IMR-90 (cell line): ENCODE measurements at regions not wholly inside any gene's neighbourhood (a gene's known extent, or its start where the extent isn't known, plus 50 kb on each side); places are given as distances from the start of the nearest gene placed in this dataset.

Source experiments
- ATAC-seq: fragments of 200-7000 bp; cut with Tn5 transposase; 2 replicates; pipeline ENCODE4 v1.9.1; 2020; ENCODE audit warnings: low read depth, mild to moderate bottlenecking, moderate library complexity
- BruUV-seq: library from RNA; stranded (reverse); fragments of 400-500 nt; replicated peaks from 2 replicates; lab custom pipeline; 2021; lab: Mats Ljungman, UMichigan
- CTCF ChIA-PET: fragments of 300-600 bp; formaldehyde crosslinking; extraction: SDS; loops from one replicate; lab custom pipeline; 2021; ENCODE audit warnings: antibody characterized with exemption; lab: Yijun Ruan, JAX
- POLR2A ChIA-PET: fragments of 300-600 bp; sonication (Branson Sonifier 250); formaldehyde crosslinking; loops from one replicate; lab custom pipeline; 2022; ENCODE audit warnings: antibody characterized with exemption; ENCODE audit not compliant: unreplicated experiment; lab: Charles Lee
- DNase-seq: peaks from one replicate; pipeline ENCODE4 v3.0.0; 2013
- H2AFZ ChIP-seq: replicated peaks from 2 replicates; pipeline ENCODE3; 2013; ENCODE audit warnings: low read length, mild to moderate bottlenecking; ENCODE audit not compliant: poor library complexity
- H2AK5ac ChIP-seq: 2 replicates; pipeline ENCODE4 v1.6.1; 2013; ENCODE audit warnings: low read depth, low read length, inconsistent platforms
- H2AK9ac ChIP-seq: replicated peaks from 2 replicates; pipeline ENCODE3; 2013; ENCODE audit warnings: mild to moderate bottlenecking, low read depth, low read length, moderate library complexity; ENCODE audit not compliant: poor library complexity
- H2BK120ac ChIP-seq: 2 replicates; pipeline ENCODE4 v1.6.1; 2013; ENCODE audit warnings: low read depth, low read length, inconsistent platforms
- H2BK15ac ChIP-seq: 3 replicates; pipeline ENCODE4 v1.6.1; 2013; ENCODE audit warnings: low read depth, low read length, inconsistent platforms
- H2BK20ac ChIP-seq: 2 replicates; pipeline ENCODE4 v1.6.1; 2013; ENCODE audit warnings: low read depth, mild to moderate bottlenecking, inconsistent platforms, low read length, moderate library complexity
- H2BK5ac ChIP-seq: 2 replicates; pipeline ENCODE4 v1.6.1; 2013; ENCODE audit warnings: mild to moderate bottlenecking, low read depth, low read length, inconsistent platforms; ENCODE audit not compliant: poor library complexity, severe bottlenecking
- H3K14ac ChIP-seq: replicated peaks from 2 replicates; pipeline ENCODE4 v1.6.1; 2013; ENCODE audit warnings: low read depth, low read length, inconsistent platforms
- H3K18ac ChIP-seq: 2 replicates; pipeline ENCODE4 v1.6.1; 2013; ENCODE audit warnings: low read depth, low read length, control low read depth
- H3K23ac ChIP-seq: 2 replicates; pipeline ENCODE4 v1.6.1; 2013; ENCODE audit warnings: low read depth, low read length, inconsistent platforms
- H3K27ac ChIP-seq: 2 replicates; pipeline ENCODE4 v1.5.1; 2013; ENCODE audit warnings: mild to moderate bottlenecking, control low read depth, low read length; ENCODE audit not compliant: insufficient read depth
- H3K27me3 ChIP-seq: 2 replicates; pipeline ENCODE4 v1.6.1; 2013; ENCODE audit warnings: low read length; ENCODE audit not compliant: control insufficient read depth, insufficient read depth
- H3K36me3 ChIP-seq: 2 replicates; pipeline ENCODE4 v1.6.1; 2013; ENCODE audit warnings: low read length, mixed read lengths; ENCODE audit not compliant: control insufficient read depth, insufficient read depth
- H3K4ac ChIP-seq: 2 replicates; pipeline ENCODE4 v1.6.1; 2013; ENCODE audit warnings: low read depth, low read length, inconsistent platforms
- H3K4me1 ChIP-seq: 2 replicates; pipeline ENCODE4 v1.6.1; 2013; ENCODE audit warnings: low read length, mixed read lengths; ENCODE audit not compliant: control insufficient read depth, insufficient read depth
- H3K4me2 ChIP-seq: 2 replicates; pipeline ENCODE4 v1.6.1; 2013; ENCODE audit warnings: low read depth, mild to moderate bottlenecking, control low read depth, low read length, moderate library complexity
- H3K4me3 ChIP-seq: 2 replicates; pipeline ENCODE4 v1.5.1; 2013; ENCODE audit warnings: low read depth, mild to moderate bottlenecking, control low read depth, low read length, moderate library complexity; ENCODE audit not compliant: insufficient read depth
- H3K56ac ChIP-seq: 2 replicates; pipeline ENCODE4 v1.6.1; 2013; ENCODE audit warnings: low read length, inconsistent platforms; ENCODE audit not compliant: insufficient read depth; ENCODE audit errors: extremely low read depth
- H3K79me1 ChIP-seq, 2 experiments: 2 replicates each; pipeline ENCODE4 v1.6.1; 2013; ENCODE audit warnings: low read length in 2 of 2, inconsistent platforms in 1 of 2, low read depth in 1 of 2
- H3K9ac ChIP-seq: 2 replicates; pipeline ENCODE4 v1.6.1; 2013; ENCODE audit warnings: low read depth, low read length, control low read depth
- H3K9me1 ChIP-seq: 2 replicates; pipeline ENCODE4 v1.6.1; 2013; ENCODE audit warnings: low read length, inconsistent platforms; ENCODE audit not compliant: insufficient read depth
- H3K9me3 ChIP-seq: 2 replicates; pipeline ENCODE4 v1.6.1; 2013; ENCODE audit warnings: low read length; ENCODE audit not compliant: control insufficient read depth, insufficient read depth
- H4K20me1 ChIP-seq: 2 replicates; pipeline ENCODE4 v1.6.1; 2013; ENCODE audit warnings: low read length, inconsistent platforms; ENCODE audit not compliant: insufficient read depth
- H4K5ac ChIP-seq: 2 replicates; pipeline ENCODE4 v1.6.1; 2013; ENCODE audit warnings: mild to moderate bottlenecking, low read depth, low read length, control low read depth
- H4K8ac ChIP-seq, 2 experiments: 2 replicates each; pipeline ENCODE4 v1.6.1; 2013; ENCODE audit warnings: low read depth in 2 of 2, low read length in 2 of 2, control low read depth in 1 of 2, inconsistent platforms in 1 of 2
- H4K91ac ChIP-seq: 2 replicates; pipeline ENCODE4 v1.6.1; 2013; ENCODE audit warnings: low read depth, low read length, inconsistent platforms; ENCODE audit not compliant: insufficient read depth
- BHLHE40 ChIP-seq: fragments of 150-350 bp; IDR thresholded peaks from 2 replicates; pipeline ENCODE4 v1.6.1; 2016; ENCODE audit warnings: mild to moderate bottlenecking, low read depth, low read length
- CEBPB ChIP-seq: IDR thresholded peaks from 2 replicates; pipeline ENCODE4 v1.6.1; 2012; ENCODE audit warnings: low read depth, low read length, improper control_type of control experiment
- ELK1 ChIP-seq: fragments of 150-350 bp; IDR thresholded peaks from 2 replicates; pipeline ENCODE4 v1.6.1; 2016; ENCODE audit warnings: low read depth, mild to moderate bottlenecking, low read length, moderate library complexity, borderline replicate concordance
- FOS ChIP-seq: fragments of 150-350 bp; IDR thresholded peaks from 2 replicates; pipeline ENCODE4 v1.6.1; 2016; ENCODE audit warnings: low read depth, low read length
- MAFK ChIP-seq: IDR thresholded peaks from 2 replicates; pipeline ENCODE4 v1.6.1; 2012; ENCODE audit warnings: low read depth, low read length, improper control_type of control experiment
- MAZ ChIP-seq: IDR thresholded peaks from 2 replicates; pipeline ENCODE4 v1.6.1; 2012; ENCODE audit warnings: low read depth, mild to moderate bottlenecking, low read length, improper control_type of control experiment, moderate library complexity, borderline replicate concordance
- MXI1 ChIP-seq: IDR thresholded peaks from 2 replicates; pipeline ENCODE4 v1.6.1; 2012; ENCODE audit warnings: low read depth, mild to moderate bottlenecking, low read length, moderate library complexity, borderline replicate concordance
- NFE2L2 ChIP-seq: fragments of 150-350 bp; IDR thresholded peaks from 2 replicates; pipeline ENCODE4 v1.6.1; 2016; ENCODE audit warnings: low read depth, mild to moderate bottlenecking, low read length
- POLR2A ChIP-seq: IDR thresholded peaks from 2 replicates; pipeline ENCODE4 v1.6.1; 2012; ENCODE audit warnings: mild to moderate bottlenecking, low read depth, low read length
- RFX5 ChIP-seq: IDR thresholded peaks from 2 replicates; pipeline ENCODE4 v1.8.0; 2012; ENCODE audit warnings: low read depth, mild to moderate bottlenecking, low read length, moderate library complexity
- USF2 ChIP-seq: fragments of 150-350 bp; IDR thresholded peaks from 2 replicates; pipeline ENCODE4 v1.6.1; 2017; ENCODE audit warnings: mild to moderate bottlenecking, antibody characterized with exemption, low read length, low read depth
- WGBS, 2 experiments: methylation state at CpG; one replicate each; pipeline versions ENCODE4 v1.1.5 to v1.1.7; 2013; ENCODE audit warnings: missing lambda C conversion rate in 2 of 2; ENCODE audit not compliant: insufficient read length in 1 of 2; ENCODE audit errors: extremely low coverage in 2 of 2; 5-methylcytosine and 5-hydroxymethylcytosine counted together
- dilution Hi-C: fragments of 300-500 bp; cut with HindIII; formaldehyde crosslinking; loops from one replicate; pipeline ENCODE4 v1.14.3; 2018; ENCODE audit warnings: low sequenced_read_pairs; ENCODE audit not compliant: unreplicated experiment
- in situ Hi-C: fragments of 300-500 bp; cut with MboI; formaldehyde crosslinking; loops from 3 replicates; pipeline ENCODE4 v1.14.3; 2019; ENCODE audit warnings: low sequenced_read_pairs, inconsistent platforms, mixed read lengths
- intact Hi-C: fragments of 100-400 bp; cut with micrococcal nuclease; formaldehyde crosslinking; loops from 2 replicates; pipeline ENCODE4 v1.10.0; 2022

GRCh38 chr4:162977788-162978187 lies 188.9 kb downstream of the NAF1 start:
- DNase-seq (no peak), ATAC-seq (no peak)
- TF ChIP-seq POLR2A (no peak), MAZ (no peak), USF2 (no peak), NFE2L2 (no peak), MAFK (no peak), CEBPB (no peak), MXI1 (no peak), FOS (no peak), BHLHE40 (no peak), ELK1 (no peak), RFX5 (no peak)
- Histone ChIP-seq H3K27me3 (no peaks in the 10 kb centered on the region), H2AFZ (no peak overlapping the region), H3K4me1 (no peaks in the 10 kb centered on the region), H3K4ac (no peak overlapping the region), H4K8ac (no peak overlapping the region), H3K79me1 (no peaks in the 10 kb centered on the region), H2AK9ac (no peak overlapping the region), H3K56ac (no peak overlapping the region), H3K36me3 (no peaks in the 10 kb centered on the region), H2AK5ac (no peak overlapping the region), H4K20me1 (no peaks in the 10 kb centered on the region), H2BK120ac (no peak overlapping the region), H3K4me2 (no peak overlapping the region), H4K91ac (no peak overlapping the region), H2BK20ac (no peak overlapping the region), H3K9me3 (0 out of 2 replicates have a peak, but pooled peaks cover 1% of the 10 kb centered on the region), H2BK15ac (no peak overlapping the region), H4K5ac (no peak overlapping the region), H3K9ac (no peak overlapping the region), H3K9me1 (no peaks in the 10 kb centered on the region), H3K27ac (no peak overlapping the region), H2BK5ac (no peak overlapping the region), H3K4me3 (no peak overlapping the region), H3K18ac (no peak overlapping the region), H3K23ac (no peak overlapping the region), H3K14ac (no peak overlapping the region)
- WGBS, 2 experiments: no CpG with 5 or more reads among the region's 2 CpGs
- CTCF ChIA-PET: no interaction called here
- intact Hi-C loops (no loop called here), in situ Hi-C loops (no loop called here), dilution Hi-C loops (no loop called here)
- POLR2A ChIA-PET: no interaction called here
- no TSS peak for BruUV-seq
